Endodermal cell (in vitro differentiated cells): ENCODE measurements at regions not wholly inside any gene's neighbourhood (a gene's known extent, or its start where the extent isn't known, plus 50 kb on each side); places are given as distances from the start of the nearest gene placed in this dataset.

Source experiments
- DNase-seq: peaks from one replicate; pipeline ENCODE4 v3.0.0-alpha.2; 2017
- H3K27ac ChIP-seq: 2 replicates; pipeline ENCODE4 v1.5.1; 2013; ENCODE audit warnings: mild to moderate bottlenecking, low read depth, low read length, moderate library complexity
- H3K27me3 ChIP-seq: 2 replicates; pipeline ENCODE4 v1.6.1; 2013; ENCODE audit warnings: mild to moderate bottlenecking, low read length, moderate library complexity; ENCODE audit not compliant: insufficient read depth, control insufficient read depth, poor library complexity, severe bottlenecking
- H3K36me3 ChIP-seq: 2 replicates; pipeline ENCODE4 v1.7.0; 2013; ENCODE audit warnings: mild to moderate bottlenecking, low read length, moderate library complexity; ENCODE audit not compliant: control insufficient read depth, insufficient read depth
- H3K4me1 ChIP-seq: one replicate; pipeline ENCODE4 v1.7.0; 2013; ENCODE audit warnings: low read length; ENCODE audit not compliant: control insufficient read depth, insufficient read depth
- H3K4me3 ChIP-seq: 2 replicates; pipeline ENCODE4 v1.5.1; 2013; ENCODE audit warnings: mild to moderate bottlenecking, low read length, moderate library complexity
- H3K9ac ChIP-seq: 2 replicates; pipeline ENCODE4 v1.6.1; 2013; ENCODE audit warnings: mild to moderate bottlenecking, low read length, moderate library complexity; ENCODE audit not compliant: poor library complexity, severe bottlenecking; ENCODE audit errors: extremely low read depth
- H3K9me3 ChIP-seq: 2 replicates; pipeline ENCODE4 v1.6.1; 2013; ENCODE audit warnings: mild to moderate bottlenecking, low read length, moderate library complexity; ENCODE audit not compliant: control insufficient read depth
- H3K27ac Mint-ChIP-seq: 2 replicates; pipeline ENCODE4 v1.8.0; 2020; ENCODE audit warnings: mixed read lengths
- H3K27me3 Mint-ChIP-seq: 2 replicates; pipeline ENCODE4 v1.8.0; 2021; ENCODE audit warnings: mild to moderate bottlenecking, mixed read lengths; ENCODE audit not compliant: insufficient read depth
- H3K36me3 Mint-ChIP-seq: 2 replicates; pipeline ENCODE4 v1.8.0; 2020; ENCODE audit warnings: low read depth, mixed read lengths
- H3K4me1 Mint-ChIP-seq: 2 replicates; pipeline ENCODE4 v1.8.0; 2020; ENCODE audit warnings: mixed read lengths
- H3K4me3 Mint-ChIP-seq: 2 replicates; pipeline ENCODE4 v1.8.0; 2020; ENCODE audit warnings: mild to moderate bottlenecking, moderate library complexity, mixed read lengths
- H3K9me3 Mint-ChIP-seq: 2 replicates; pipeline ENCODE4 v1.8.0; 2020; ENCODE audit warnings: mild to moderate bottlenecking, mixed read lengths
- CTCF ChIP-seq: fragments of 200-600 bp; sonication (generic); conservative IDR thresholded peaks from 2 replicates; pipeline ENCODE4 v1.5.0; 2021; ENCODE audit warnings: antibody characterized with exemption, mild to moderate bottlenecking
- WGBS, 2 experiments: methylation state at CpG; one replicate each; pipeline versions ENCODE4 v1.1.5 to v1.1.7; 2013; ENCODE audit warnings: missing lambda C conversion rate in 2 of 2, mixed read lengths in 1 of 2; ENCODE audit not compliant: insufficient coverage in 1 of 2, insufficient read length in 1 of 2; 5-methylcytosine and 5-hydroxymethylcytosine counted together

- H3K27ac ChIP-seq: no peak overlapping the region
- TF ChIP-seq CTCF: no peak
- Mint-ChIP-seq H3K9me3 (peaks cover 11% of the 10 kb centered on the region), H3K4me3 (no peak overlapping the region), H3K27ac (no peak overlapping the region), H3K27me3 (peaks cover 22% of the 10 kb centered on the region), H3K36me3 (no peaks in the 10 kb centered on the region), H3K4me1 (peaks cover 4% of the 10 kb centered on the region)
- no peak overlapping the region for H3K9ac ChIP-seq
- no peak overlapping the region for H3K4me3 ChIP-seq
- peaks cover 5% of the 10 kb centered on the region for H3K9me3 ChIP-seq
- DNase-seq: no peak
- H3K27me3 ChIP-seq: peaks cover 38% of the 10 kb centered on the region
- no peaks in the 10 kb centered on the region for H3K4me1 ChIP-seq
- no peaks in the 10 kb centered on the region for H3K36me3 ChIP-seq
Measured at GRCh38 chr3:178275311-178275710, 260.9 kb upstream of the KCNMB2 start.

GRCh38 chr3:178275793-178276192, 260.4 kb upstream of the KCNMB2 start:
- H3K36me3 ChIP-seq: no peaks in the 10 kb centered on the region
- H3K4me1 ChIP-seq: no peaks in the 10 kb centered on the region
- no peak overlapping the region for H3K27ac ChIP-seq
- Mint-ChIP-seq H3K4me3 (no peak overlapping the region), H3K9me3 (peaks cover 13% of the 10 kb centered on the region), H3K36me3 (no peaks in the 10 kb centered on the region), H3K4me1 (peaks cover 4% of the 10 kb centered on the region), H3K27ac (no peak overlapping the region), H3K27me3 (peaks cover 18% of the 10 kb centered on the region)
- H3K4me3 ChIP-seq: no peak overlapping the region
- DNase-seq: no peak
- 90 to 100% methylated on average over 2 of the region's 2 CpGs for WGBS, 2 experiments
- TF ChIP-seq CTCF: peak; percentile 24
- H3K27me3 ChIP-seq: peaks cover 36% of the 10 kb centered on the region
- H3K9ac ChIP-seq: no peak overlapping the region
- peaks cover 10% of the 10 kb centered on the region for H3K9me3 ChIP-seq

- WGBS, 2 experiments: 58 to 95% methylated on average over 2 of the region's 2 CpGs
- Histone ChIP-seq H3K27ac (no peak overlapping the region), H3K9me3 (peaks cover 13% of the 10 kb centered on the region), H3K36me3 (no peaks in the 10 kb centered on the region), H3K9ac (no peak overlapping the region), H3K27me3 (peaks cover 18% of the 10 kb centered on the region), H3K4me3 (no peak overlapping the region), H3K4me1 (no peaks in the 10 kb centered on the region)
- Mint-ChIP-seq H3K27me3 (peaks cover 6% of the 10 kb centered on the region), H3K4me3 (no peak overlapping the region), H3K4me1 (peaks cover 4% of the 10 kb centered on the region), H3K27ac (no peak overlapping the region), H3K36me3 (no peaks in the 10 kb centered on the region), H3K9me3 (peaks cover 16% of the 10 kb centered on the region)
- no peak for DNase-seq
- TF ChIP-seq CTCF: no peak
Measured at GRCh38 chr3:178277605-178278004, 258.6 kb upstream of the KCNMB2 start.
